ENCODE measurements at regions not wholly inside any gene's neighbourhood (a gene's known extent, or its start where the extent isn't known, plus 50 kb on each side); places are given as distances from the start of the nearest gene placed in this dataset.

- TF ChIP-seq ZBTB43 (CRISPR knock-in tag; IDR thresholded peaks at IDR 0.05) (no peak), ZNF317 (CRISPR knock-in tag; IDR thresholded peaks at IDR 0.05; ENCODE audit: borderline replicate concordance, low read depth) (no peak), PRRX2 (CRISPR knock-in tag; IDR thresholded peaks at IDR 0.05) (no peak), FOXP4 (CRISPR knock-in tag; IDR thresholded peaks at IDR 0.05) (no peak), KAT7 (CRISPR knock-in tag; IDR thresholded peaks at IDR 0.05; ENCODE audit: borderline replicate concordance) (no peak), GRHL2 (CRISPR knock-in tag; IDR thresholded peaks at IDR 0.05; ENCODE audit: insufficient replicate concordance, severe bottlenecking) (no peak), RELA (CRISPR knock-in tag; IDR thresholded peaks at IDR 0.05; ENCODE audit: borderline replicate concordance) (no peak), NR3C1 (CRISPR knock-in tag; conservative IDR thresholded peaks at IDR 0.05; ENCODE audit: low read depth) (no peak), ZNF396 (CRISPR knock-in tag; IDR thresholded peaks at IDR 0.05; ENCODE audit: borderline replicate concordance) (no peak), USF1 (CRISPR knock-in tag; IDR thresholded peaks at IDR 0.05) (no peak), GABPB1 (CRISPR knock-in tag; IDR thresholded peaks at IDR 0.05) (no peak), CTCF (IDR thresholded peaks at IDR 0.05) (no peak), TEAD1 (CRISPR knock-in tag; IDR thresholded peaks at IDR 0.05) (no peak), IRF2 (CRISPR knock-in tag; IDR thresholded peaks at IDR 0.05; ENCODE audit: borderline replicate concordance, low read depth) (no peak)
Observed at GRCh38 chr11:122210367-122210997, 94.5 kb upstream of the BLID start (continued).

- no peak overlapping the region for H3K4me3 Mint-ChIP-seq
- H3K27me3 Mint-ChIP-seq (ENCODE audit: low read depth): no peaks in the 10 kb centered on the region
- DNase-seq (ENCODE audit: low spot score): no peak
- TF ChIP-seq MLX (CRISPR knock-in tag; IDR thresholded peaks at IDR 0.05) (no peak), JAZF1 (CRISPR knock-in tag; IDR thresholded peaks at IDR 0.05) (no peak), FOXK1 (CRISPR knock-in tag; IDR thresholded peaks at IDR 0.05) (no peak), MXD4 (CRISPR knock-in tag; IDR thresholded peaks at IDR 0.05; ENCODE audit: borderline replicate concordance) (no peak), ZNF317 (CRISPR knock-in tag; IDR thresholded peaks at IDR 0.05; ENCODE audit: borderline replicate concordance, low read depth) (no peak), HMGXB4 (CRISPR knock-in tag; IDR thresholded peaks at IDR 0.05) (no peak), SP1 (CRISPR knock-in tag; conservative IDR thresholded peaks at IDR 0.05) (no peak), RELA (CRISPR knock-in tag; IDR thresholded peaks at IDR 0.05; ENCODE audit: borderline replicate concordance) (no peak), ZNF263 (CRISPR knock-in tag; IDR thresholded peaks at IDR 0.05; ENCODE audit: low read depth) (no peak), ZNF423 (CRISPR knock-in tag; IDR thresholded peaks at IDR 0.05) (no peak), ZSCAN18 (CRISPR knock-in tag; IDR thresholded peaks at IDR 0.05) (no peak), E2F1 (CRISPR knock-in tag; IDR thresholded peaks at IDR 0.05) (no peak)
- H3K4me1 Mint-ChIP-seq: peaks cover 3% of the 10 kb centered on the region
- no peak for ATAC-seq
- H3K36me3 Mint-ChIP-seq: no peaks in the 10 kb centered on the region
- ChIA-PET CTCF (no interaction called here), POLR2A (no interaction called here)
- no peaks in the 10 kb centered on the region for H3K9me3 Mint-ChIP-seq
- H3K27ac Mint-ChIP-seq: no peak overlapping the region
Observed at GRCh38 chr11:122209619-122210366, 93.8 kb upstream of the BLID start.

Measured in WTC11 (cell line).